GM18520 (cell line): ENCODE measurements at regions not wholly inside any gene's neighbourhood (a gene's known extent, or its start where the extent isn't known, plus 50 kb on each side); places are given as distances from the start of the nearest gene placed in this dataset.

Experiments used
- ATAC-seq: cut with Tn5 transposase; IDR thresholded peaks from one replicate; pipeline ENCODE4 v1.9.1; 2021; ENCODE audit not compliant: unreplicated experiment

GRCh38 chr4:136458326-136458725, 1074.0 kb downstream of the PCDH18 start:
- ATAC-seq = no peak

- ATAC-seq = no peak
These were observed 1074.7 kb downstream of the PCDH18 start for GRCh38 chr4:136457577-136457976.

- ATAC-seq = no peak
These were observed 1075.3 kb downstream of the PCDH18 start for GRCh38 chr4:136457004-136457403.

GRCh38 chr4:136443006-136443405, 1089.3 kb downstream of the PCDH18 start:
- no peak for ATAC-seq

- no peak for ATAC-seq
These were observed 1089.8 kb downstream of the PCDH18 start for GRCh38 chr4:136442447-136442846.

GRCh38 chr4:136441629-136442282, 1090.5 kb downstream of the PCDH18 start:
- ATAC-seq = no peak

- ATAC-seq = no peak
These were observed 1093.6 kb downstream of the PCDH18 start for GRCh38 chr4:136438645-136439044.

GRCh38 chr4:136424052-136424451, 1108.2 kb downstream of the PCDH18 start:
- no peak for ATAC-seq

GRCh38 chr4:136414981-136415380, 1117.3 kb downstream of the PCDH18 start:
- no peak for ATAC-seq

- ATAC-seq = no peak
These were observed 1119.6 kb downstream of the PCDH18 start for GRCh38 chr4:136412708-136413107.

- no peak for ATAC-seq
These were observed 1131.5 kb downstream of the PCDH18 start for GRCh38 chr4:136400829-136401228.

GRCh38 chr4:136395212-136395722, 1137.0 kb downstream of the PCDH18 start:
- ATAC-seq = no peak

GRCh38 chr4:136392576-136392975, 1139.7 kb downstream of the PCDH18 start:
- ATAC-seq = no peak

- ATAC-seq = no peak
These were observed 1141.5 kb downstream of the PCDH18 start for GRCh38 chr4:136390824-136391223.

- ATAC-seq = no peak
These were observed 1149.2 kb downstream of the PCDH18 start for GRCh38 chr4:136383082-136383481.

- no peak for ATAC-seq
These were observed 1161.1 kb downstream of the PCDH18 start for GRCh38 chr4:136371231-136371630.

GRCh38 chr4:136369073-136369472, 1163.2 kb downstream of the PCDH18 start:
- ATAC-seq = no peak

- no peak for ATAC-seq
These were observed 1174.7 kb downstream of the PCDH18 start for GRCh38 chr4:136357556-136357955.

GRCh38 chr4:136355970-136356369, 1176.3 kb downstream of the PCDH18 start:
- no peak for ATAC-seq

- ATAC-seq = no peak
These were observed 1189.0 kb downstream of the PCDH18 start for GRCh38 chr4:136343340-136343739.

- ATAC-seq = no peak
These were observed 1189.6 kb downstream of the PCDH18 start for GRCh38 chr4:136342666-136343065.

GRCh38 chr4:136337216-136337615, 1195.1 kb downstream of the PCDH18 start:
- ATAC-seq = no peak

GRCh38 chr4:136336479-136336878, 1195.8 kb downstream of the PCDH18 start:
- ATAC-seq = no peak
